ENCODE measurements at regions not wholly inside any gene's neighbourhood (a gene's known extent, or its start where the extent isn't known, plus 50 kb on each side); places are given as distances from the start of the nearest gene placed in this dataset.
"Not testable (repeated sequence)": the region's sequence is repeated elsewhere in the genome, so short reads cannot be mapped to it uniquely, and the experiment has no call there.

DNA sequence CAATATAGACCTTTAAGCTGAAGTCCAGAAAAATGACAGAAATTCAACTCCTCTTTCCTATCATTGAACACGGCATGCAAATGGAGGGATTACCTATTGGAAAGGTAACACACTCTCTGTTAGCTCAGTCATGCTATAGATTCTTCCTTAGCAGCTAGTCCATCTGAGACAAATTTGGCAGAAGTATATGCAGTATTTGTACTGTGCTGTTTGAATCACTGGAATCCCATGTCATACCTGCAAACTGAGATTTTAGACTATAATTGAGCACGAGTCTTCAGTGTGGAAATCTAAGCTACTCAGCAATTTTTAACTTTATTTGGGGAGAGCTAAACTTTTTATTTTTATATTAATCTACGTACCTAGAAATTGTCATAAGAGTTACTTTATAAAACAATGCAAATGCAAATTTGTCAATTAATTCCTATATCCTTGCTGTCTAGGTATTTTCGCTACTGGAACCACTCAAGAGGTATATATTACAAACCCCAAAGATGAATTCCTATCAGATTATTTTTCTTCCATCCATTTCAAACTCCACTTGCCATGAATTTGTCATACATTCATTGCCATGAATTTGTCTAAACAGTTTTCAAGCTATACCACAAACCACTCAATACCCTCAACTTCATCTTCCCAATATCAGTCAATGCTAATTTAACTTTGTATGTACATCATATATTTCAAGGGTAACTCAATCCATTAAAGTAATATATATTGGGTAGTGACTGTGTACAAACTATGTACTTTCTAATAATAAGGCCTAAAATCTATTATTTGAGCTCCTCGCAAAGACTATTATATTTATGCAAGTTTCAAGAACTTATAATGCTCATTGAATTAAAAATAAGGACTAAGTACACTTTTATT, 224.8 kb downstream of the MEF2C start:
- Histone ChIP-seq H3K4me3 (ENCODE audit: low read length) (no peak overlapping the region), H3K36me3 (ENCODE audit: insufficient read depth, low read depth, low read length) (no peaks in the 10 kb centered on the region), H3K9ac (ENCODE audit: low read depth, low read length) (no peak overlapping the region), H3K27ac (ENCODE audit: low read length) (no peak overlapping the region), H3K27me3 (ENCODE audit: insufficient read depth, low read length) (peaks cover 59% of the 10 kb centered on the region), H3K4me1 (ENCODE audit: insufficient read depth, low read length) (peaks cover 26% of the 10 kb centered on the region), H3K9me3 (ENCODE audit: insufficient read depth, low read depth, low read length) (no peaks in the 10 kb centered on the region)

DNA sequence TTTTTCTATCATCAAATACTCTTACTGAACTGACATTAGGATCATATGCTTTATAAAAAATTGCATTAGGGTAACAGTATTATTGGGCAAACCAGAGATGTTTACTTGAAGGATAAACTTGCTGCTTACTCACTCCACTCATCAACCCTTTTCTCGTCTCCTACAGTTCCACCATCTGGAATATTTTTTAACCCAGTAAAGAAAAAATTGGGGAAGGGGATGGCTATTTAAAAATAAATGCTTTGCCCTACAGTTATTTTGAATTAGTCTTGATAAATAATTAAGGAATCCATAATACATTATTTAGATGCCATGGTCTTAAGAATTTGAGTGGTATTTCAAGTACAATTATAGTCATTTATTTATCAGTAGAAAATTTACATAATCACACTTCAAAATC, 225.8 kb downstream of the MEF2C start:
- Histone ChIP-seq H3K27ac (ENCODE audit: low read length) (no peak overlapping the region), H3K4me1 (ENCODE audit: insufficient read depth, low read length) (peaks cover 20% of the 10 kb centered on the region), H3K27me3 (ENCODE audit: insufficient read depth, low read length) (peaks cover 49% of the 10 kb centered on the region), H3K9me3 (ENCODE audit: insufficient read depth, low read depth, low read length) (no peaks in the 10 kb centered on the region), H3K4me3 (ENCODE audit: low read length) (no peak overlapping the region), H3K36me3 (ENCODE audit: insufficient read depth, low read depth, low read length) (no peaks in the 10 kb centered on the region), H3K9ac (ENCODE audit: low read depth, low read length) (no peak overlapping the region)

GRCh38 chr5:88656221-88656950, 226.6 kb downstream of the MEF2C start:
- H3K36me3 ChIP-seq (ENCODE audit: insufficient read depth, low read depth, low read length), result no peaks in the 10 kb centered on the region
- H3K4me3 ChIP-seq (ENCODE audit: low read length), result no peak overlapping the region
- H3K4me1 ChIP-seq (ENCODE audit: insufficient read depth, low read length), result peaks cover 14% of the 10 kb centered on the region; the same call in 1 of the 2 replicates
- peaks cover 41% of the 10 kb centered on the region for H3K27me3 ChIP-seq (ENCODE audit: insufficient read depth, low read length)
- no peak overlapping the region for H3K27ac ChIP-seq (ENCODE audit: low read length)
- H3K9ac ChIP-seq (ENCODE audit: low read depth, low read length), result no peak overlapping the region
- H3K9me3 ChIP-seq (ENCODE audit: insufficient read depth, low read depth, low read length), result no peaks in the 10 kb centered on the region

GRCh38 chr5:88653471-88653870, 229.5 kb downstream of the MEF2C start:
- no peak overlapping the region for H3K27ac ChIP-seq (ENCODE audit: low read length)
- H3K4me3 ChIP-seq (ENCODE audit: low read length), result no peak overlapping the region

GRCh38 chr5:88647901-88648300, 235.1 kb downstream of the MEF2C start:
- no peak overlapping the region for H3K27ac ChIP-seq (ENCODE audit: low read length)
- no peaks in the 10 kb centered on the region for H3K4me1 ChIP-seq (ENCODE audit: insufficient read depth, low read length)
- H3K4me3 ChIP-seq (ENCODE audit: low read length), result no peak overlapping the region
- H3K9ac ChIP-seq (ENCODE audit: low read depth, low read length), result no peak overlapping the region
- no peaks in the 10 kb centered on the region for H3K9me3 ChIP-seq (ENCODE audit: insufficient read depth, low read depth, low read length)
- no peaks in the 10 kb centered on the region for H3K36me3 ChIP-seq (ENCODE audit: insufficient read depth, low read depth, low read length)
- H3K27me3 ChIP-seq (ENCODE audit: insufficient read depth, low read length), result no peaks in the 10 kb centered on the region

More at GRCh38 chr5:88653471-88653870, 229.5 kb downstream of the MEF2C start:
- no peak overlapping the region for H3K9ac ChIP-seq (ENCODE audit: low read depth, low read length)
- no peaks in the 10 kb centered on the region for H3K4me1 ChIP-seq (ENCODE audit: insufficient read depth, low read length)
- no peaks in the 10 kb centered on the region for H3K9me3 ChIP-seq (ENCODE audit: insufficient read depth, low read depth, low read length)
- H3K27me3 ChIP-seq (ENCODE audit: insufficient read depth, low read length), result peaks cover 16% of the 10 kb centered on the region
- H3K36me3 ChIP-seq (ENCODE audit: insufficient read depth, low read depth, low read length), result no peaks in the 10 kb centered on the region

DNA sequence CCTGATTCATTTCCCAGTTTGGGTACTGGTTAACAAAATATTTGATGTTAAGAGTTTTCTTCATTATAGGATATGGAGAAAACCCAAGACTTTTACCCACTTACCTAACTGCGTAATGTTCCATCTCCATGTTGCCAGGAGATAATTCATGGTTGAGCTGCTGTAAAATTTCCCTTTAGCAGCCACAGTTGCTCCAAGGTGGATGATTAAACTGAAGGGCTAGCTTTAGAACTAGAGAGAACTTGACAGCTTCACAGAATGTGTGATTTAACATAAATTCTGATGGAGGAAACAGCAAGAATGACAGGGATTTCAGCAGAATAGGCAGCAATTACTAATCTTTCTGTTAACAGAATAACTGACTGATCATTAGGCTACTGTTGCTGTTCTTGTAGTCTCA, 236.1 kb downstream of the MEF2C start:
- Histone ChIP-seq H3K4me3 (ENCODE audit: low read length) (no peak overlapping the region), H3K9me3 (ENCODE audit: insufficient read depth, low read depth, low read length) (no peaks in the 10 kb centered on the region), H3K27me3 (ENCODE audit: insufficient read depth, low read length) (no peaks in the 10 kb centered on the region), H3K27ac (ENCODE audit: low read length) (no peak overlapping the region), H3K4me1 (ENCODE audit: insufficient read depth, low read length) (no peaks in the 10 kb centered on the region), H3K9ac (ENCODE audit: low read depth, low read length) (no peak overlapping the region), H3K36me3 (ENCODE audit: insufficient read depth, low read depth, low read length) (no peaks in the 10 kb centered on the region)

DNA sequence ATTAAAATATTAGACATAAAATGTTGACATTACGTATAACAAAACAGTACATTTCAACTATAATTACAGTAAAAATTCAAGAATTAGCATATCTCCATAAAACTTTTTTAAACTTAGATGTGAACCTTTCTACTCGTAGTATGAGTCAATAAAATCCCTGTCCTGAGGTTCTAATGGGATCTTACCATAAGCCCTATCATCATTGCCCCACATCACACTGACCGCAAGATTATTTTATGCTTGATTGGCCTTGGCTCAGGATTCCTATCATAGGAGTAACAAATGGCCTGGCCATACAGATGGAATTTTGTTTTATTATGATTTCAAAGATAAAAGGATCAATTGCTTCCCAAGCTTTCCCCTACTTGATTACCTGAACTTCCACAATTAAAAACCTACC, 238.3 kb downstream of the MEF2C start:
- Histone ChIP-seq H3K4me3 (ENCODE audit: low read length) (no peak overlapping the region), H3K9me3 (ENCODE audit: insufficient read depth, low read depth, low read length) (no peaks in the 10 kb centered on the region), H3K9ac (ENCODE audit: low read depth, low read length) (no peak overlapping the region), H3K27ac (ENCODE audit: low read length) (no peak overlapping the region), H3K27me3 (ENCODE audit: insufficient read depth, low read length) (no peaks in the 10 kb centered on the region), H3K36me3 (ENCODE audit: insufficient read depth, low read depth, low read length) (no peaks in the 10 kb centered on the region), H3K4me1 (ENCODE audit: insufficient read depth, low read length) (no peaks in the 10 kb centered on the region)

DNA sequence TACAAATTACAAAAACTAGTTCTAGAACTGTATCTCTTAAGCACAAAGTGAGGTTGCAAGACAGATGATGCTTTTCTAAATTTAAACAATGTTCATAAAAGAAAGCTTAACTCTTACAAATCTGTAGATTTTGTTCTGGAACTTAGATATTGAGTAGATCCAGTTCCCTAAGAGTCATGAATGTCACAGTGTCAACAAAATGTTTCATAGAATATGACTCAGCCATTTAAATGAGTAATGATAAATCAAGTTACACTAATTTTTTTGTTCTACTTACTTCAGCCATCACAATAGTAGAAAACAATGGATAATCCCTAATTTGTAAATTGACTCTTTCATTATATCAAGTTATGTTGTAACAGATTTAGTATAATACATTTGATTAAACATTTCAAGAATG, 239.7 kb downstream of the MEF2C start:
- H3K27me3 ChIP-seq (ENCODE audit: insufficient read depth, low read length), result no peaks in the 10 kb centered on the region
- no peaks in the 10 kb centered on the region for H3K9me3 ChIP-seq (ENCODE audit: insufficient read depth, low read depth, low read length)
- no peaks in the 10 kb centered on the region for H3K36me3 ChIP-seq (ENCODE audit: insufficient read depth, low read depth, low read length)
- H3K27ac ChIP-seq (ENCODE audit: low read length), result no peak overlapping the region
- no peaks in the 10 kb centered on the region for H3K4me1 ChIP-seq (ENCODE audit: insufficient read depth, low read length)
- no peak overlapping the region for H3K9ac ChIP-seq (ENCODE audit: low read depth, low read length)
- no peak overlapping the region for H3K4me3 ChIP-seq (ENCODE audit: low read length)

DNA sequence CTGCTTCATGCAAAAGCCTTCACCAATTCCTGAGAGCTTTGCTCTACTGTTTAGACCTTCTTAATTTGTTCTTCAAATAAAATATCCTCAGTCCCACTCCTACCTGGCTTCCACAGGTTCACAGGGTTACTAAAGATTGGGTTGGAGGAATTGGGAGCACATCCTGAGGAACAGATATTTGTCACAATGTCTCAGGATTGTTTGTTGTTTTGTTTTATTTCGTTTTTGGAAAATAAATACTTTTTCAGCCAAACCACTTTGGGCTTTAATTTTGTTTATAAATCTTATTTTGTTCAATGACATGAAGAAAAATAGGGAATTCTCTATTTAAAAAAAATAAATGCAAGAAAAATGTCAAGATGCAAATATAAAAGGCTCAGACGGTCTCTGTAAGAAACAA, 249.0 kb downstream of the MEF2C start:
- Histone ChIP-seq H3K9ac (ENCODE audit: low read depth, low read length) (no peak overlapping the region), H3K4me3 (ENCODE audit: low read length) (no peak overlapping the region), H3K4me1 (ENCODE audit: insufficient read depth, low read length) (no peaks in the 10 kb centered on the region), H3K36me3 (ENCODE audit: insufficient read depth, low read depth, low read length) (no peaks in the 10 kb centered on the region), H3K27ac (ENCODE audit: low read length) (no peak overlapping the region), H3K27me3 (ENCODE audit: insufficient read depth, low read length) (no peaks in the 10 kb centered on the region), H3K9me3 (ENCODE audit: insufficient read depth, low read depth, low read length) (no peaks in the 10 kb centered on the region)

GRCh38 chr5:88622890-88623289, 260.1 kb downstream of the MEF2C start:
- H3K4me3 ChIP-seq (ENCODE audit: low read length); H3K27ac ChIP-seq (ENCODE audit: low read length); H3K27me3 ChIP-seq (ENCODE audit: insufficient read depth, low read length); H3K9ac ChIP-seq (ENCODE audit: low read depth, low read length); H3K36me3 ChIP-seq (ENCODE audit: insufficient read depth, low read depth, low read length); H3K4me1 ChIP-seq (ENCODE audit: insufficient read depth, low read length): not testable (repeated sequence)
- peaks cover 12% of the 10 kb centered on the region for H3K9me3 ChIP-seq (ENCODE audit: insufficient read depth, low read depth, low read length)

DNA sequence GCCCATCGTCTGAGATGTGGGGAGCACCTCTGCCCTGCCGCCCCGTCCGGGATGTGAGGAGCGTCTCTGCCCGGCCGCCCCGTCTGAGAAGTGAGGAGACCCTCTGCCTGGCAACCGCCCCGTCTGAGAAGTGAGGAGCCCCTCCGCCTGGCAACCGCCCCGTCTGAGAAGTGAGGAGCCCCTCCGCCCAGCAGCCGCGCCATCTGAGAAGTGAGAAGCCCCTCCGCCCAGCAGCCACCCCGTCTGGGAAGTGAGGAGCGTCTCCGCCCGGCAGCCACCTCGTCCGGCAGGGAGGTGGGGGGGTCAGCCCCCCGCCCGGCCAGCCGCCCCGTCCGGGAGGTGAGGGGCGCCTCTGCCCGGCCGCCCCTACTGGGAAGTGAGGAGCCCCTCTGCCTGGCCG, 267.2 kb downstream of the MEF2C start:
- H3K36me3 ChIP-seq (ENCODE audit: insufficient read depth, low read depth, low read length); H3K4me1 ChIP-seq (ENCODE audit: insufficient read depth, low read length); H3K9ac ChIP-seq (ENCODE audit: low read depth, low read length); H3K9me3 ChIP-seq (ENCODE audit: insufficient read depth, low read depth, low read length); H3K27ac ChIP-seq (ENCODE audit: low read length); H3K4me3 ChIP-seq (ENCODE audit: low read length); H3K27me3 ChIP-seq (ENCODE audit: insufficient read depth, low read length): not testable (repeated sequence)

GRCh38 chr5:88613051-88613450, 269.9 kb downstream of the MEF2C start:
- no peaks in the 10 kb centered on the region for H3K36me3 ChIP-seq (ENCODE audit: insufficient read depth, low read depth, low read length)
- no peak overlapping the region for H3K27ac ChIP-seq (ENCODE audit: low read length)
- no peak overlapping the region for H3K9ac ChIP-seq (ENCODE audit: low read depth, low read length)
- H3K4me1 ChIP-seq (ENCODE audit: insufficient read depth, low read length), result no peaks in the 10 kb centered on the region
- H3K4me3 ChIP-seq (ENCODE audit: low read length), result no peak overlapping the region
- H3K9me3 ChIP-seq (ENCODE audit: insufficient read depth, low read depth, low read length), result no peaks in the 10 kb centered on the region
- no peaks in the 10 kb centered on the region for H3K27me3 ChIP-seq (ENCODE audit: insufficient read depth, low read length)

Measured in iPS-20b (cell line).